ENCODE measurements at regions not wholly inside any gene's neighbourhood (a gene's known extent, or its start where the extent isn't known, plus 50 kb on each side); places are given as distances from the start of the nearest gene placed in this dataset.

DNA sequence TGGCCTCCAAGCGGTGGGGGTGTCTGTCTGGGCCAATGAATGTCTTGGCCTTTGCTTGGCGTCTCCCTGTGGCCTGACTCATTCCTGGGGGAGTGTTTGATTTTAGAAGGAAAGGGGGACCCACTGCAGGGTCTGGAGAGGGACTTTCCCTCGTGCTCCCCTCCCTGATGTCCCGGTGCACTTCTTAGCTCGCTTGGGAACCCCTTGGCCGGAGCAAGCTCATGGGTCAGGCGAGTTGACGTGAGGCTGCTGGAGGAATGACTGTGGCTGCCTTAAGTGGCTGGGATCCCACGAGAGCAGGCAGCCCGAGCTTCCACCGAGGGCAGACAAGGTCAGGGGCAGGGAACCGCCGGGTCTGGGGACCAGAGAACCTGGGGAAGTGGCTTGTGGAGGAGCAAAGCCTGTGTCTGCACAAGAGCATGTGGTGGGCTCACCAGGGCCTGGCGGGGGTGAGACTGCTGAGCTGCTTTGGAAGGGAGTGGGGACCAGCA is 218.4 kb upstream of the C14orf180 start:
- Histone ChIP-seq H3K4me1 (ENCODE audit: control insufficient read depth, insufficient read depth, low read length) (no peaks in the 10 kb centered on the region), H3K27me3 (replicated peaks; ENCODE audit: control insufficient read depth, insufficient read depth, low read length) (peaks cover 11% of the 10 kb centered on the region), H3K9ac (ENCODE audit: low read length) (no peak overlapping the region), H3K4me3 (ENCODE audit: low read length) (no peak overlapping the region), H3K36me3 (ENCODE audit: control insufficient read depth, insufficient read depth, low read length, severe bottlenecking) (no peaks in the 10 kb centered on the region), H3K9me3 (ENCODE audit: control insufficient read depth, low read length) (no peaks in the 10 kb centered on the region)
- DNase-seq (ENCODE audit: low read depth) = no peak

DNA sequence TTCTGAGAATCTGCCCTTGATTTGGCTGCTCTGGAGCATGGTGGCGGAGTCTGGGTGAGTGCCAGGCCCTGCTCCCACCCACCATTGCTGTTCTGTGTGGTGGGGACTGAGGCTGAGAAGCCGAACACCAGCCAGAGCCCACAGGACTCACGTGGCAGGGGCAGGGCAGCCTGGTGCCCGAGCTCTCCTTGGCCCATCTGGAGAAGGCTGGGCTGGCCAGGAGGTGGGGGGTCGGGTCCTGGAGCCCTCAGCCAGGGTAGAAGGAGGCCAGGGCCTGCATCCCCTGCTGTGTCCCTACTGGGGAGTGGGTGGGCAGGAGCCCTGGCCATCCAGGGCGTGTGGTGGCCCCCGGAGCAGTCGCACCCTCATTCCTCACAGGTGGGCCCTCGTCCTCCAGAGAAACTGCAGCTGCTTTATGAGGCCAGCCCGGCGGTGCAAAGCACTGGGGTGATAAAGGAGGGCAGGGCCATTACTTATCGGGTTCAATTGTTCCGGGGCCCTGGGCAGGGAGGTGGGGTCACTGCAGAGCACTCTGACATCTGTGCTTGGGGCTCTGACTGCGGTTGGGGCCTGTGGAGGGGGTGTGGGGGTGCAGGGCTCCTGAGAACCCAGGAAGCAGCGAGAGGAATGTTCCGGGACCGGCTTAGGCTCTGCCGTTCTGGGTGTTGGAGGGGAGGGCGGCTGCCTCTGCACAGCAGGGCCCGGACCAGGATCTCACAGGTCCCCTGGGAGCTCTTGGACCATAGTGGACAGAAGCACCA is 217.5 kb upstream of the C14orf180 start:
- Histone ChIP-seq H3K4me3 (ENCODE audit: low read length) (no peak overlapping the region), H3K4me1 (ENCODE audit: control insufficient read depth, insufficient read depth, low read length) (no peaks in the 10 kb centered on the region), H3K9me3 (ENCODE audit: control insufficient read depth, low read length) (no peaks in the 10 kb centered on the region), H3K27me3 (replicated peaks; ENCODE audit: control insufficient read depth, insufficient read depth, low read length) (peaks cover 11% of the 10 kb centered on the region), H3K36me3 (ENCODE audit: control insufficient read depth, insufficient read depth, low read length, severe bottlenecking) (no peaks in the 10 kb centered on the region), H3K9ac (ENCODE audit: low read length) (no peak overlapping the region)
- no peak for DNase-seq (ENCODE audit: low read depth)

DNA sequence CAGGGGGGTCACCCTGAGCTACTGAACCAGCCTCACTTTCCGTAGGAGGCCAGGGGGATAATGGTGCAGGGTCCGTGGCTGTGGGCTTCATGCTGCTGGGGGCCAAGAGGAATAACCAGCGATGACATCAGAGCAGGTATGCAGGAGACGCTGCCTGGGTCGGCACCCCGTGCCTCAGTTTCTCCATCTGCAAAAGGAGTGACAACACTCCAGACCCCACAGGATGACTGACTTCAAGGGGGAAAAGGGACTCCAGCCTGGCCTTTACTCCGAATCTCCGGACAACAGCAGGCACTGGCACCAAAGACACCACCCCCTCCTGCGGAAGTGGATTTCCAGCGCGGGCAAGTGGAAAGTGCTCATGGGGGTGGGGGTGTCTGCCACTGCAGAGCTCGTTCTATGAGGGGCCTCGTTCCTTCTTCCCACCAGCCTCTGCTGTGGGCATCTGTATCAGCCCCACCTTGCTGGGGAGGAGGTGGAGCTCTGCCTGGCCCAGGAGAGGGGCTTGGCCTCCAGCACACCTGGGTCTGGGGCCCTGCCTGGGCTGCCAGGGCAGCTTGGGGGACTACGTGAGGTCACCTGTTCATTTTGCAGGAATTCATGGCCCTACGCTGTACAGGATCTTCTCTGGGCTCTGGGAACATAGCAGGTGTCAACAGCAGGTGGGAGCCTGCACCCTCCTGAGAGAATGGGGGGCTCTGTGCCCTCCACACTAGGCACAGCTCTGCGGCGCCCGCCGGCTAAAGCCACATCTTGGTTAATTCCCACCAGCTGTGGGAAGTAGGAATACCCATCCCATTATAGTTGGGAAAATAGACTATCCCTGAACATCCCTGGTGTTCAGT is 216.6 kb upstream of the C14orf180 start:
- Histone ChIP-seq H3K9ac (ENCODE audit: low read length) (no peak overlapping the region), H3K27me3 (replicated peaks; ENCODE audit: control insufficient read depth, insufficient read depth, low read length) (peaks cover 11% of the 10 kb centered on the region), H3K4me1 (ENCODE audit: control insufficient read depth, insufficient read depth, low read length) (no peaks in the 10 kb centered on the region), H3K9me3 (ENCODE audit: control insufficient read depth, low read length) (no peaks in the 10 kb centered on the region), H3K36me3 (ENCODE audit: control insufficient read depth, insufficient read depth, low read length, severe bottlenecking) (no peaks in the 10 kb centered on the region), H3K4me3 (ENCODE audit: low read length) (no peak overlapping the region)
- DNase-seq (ENCODE audit: low read depth) = no peak

DNA sequence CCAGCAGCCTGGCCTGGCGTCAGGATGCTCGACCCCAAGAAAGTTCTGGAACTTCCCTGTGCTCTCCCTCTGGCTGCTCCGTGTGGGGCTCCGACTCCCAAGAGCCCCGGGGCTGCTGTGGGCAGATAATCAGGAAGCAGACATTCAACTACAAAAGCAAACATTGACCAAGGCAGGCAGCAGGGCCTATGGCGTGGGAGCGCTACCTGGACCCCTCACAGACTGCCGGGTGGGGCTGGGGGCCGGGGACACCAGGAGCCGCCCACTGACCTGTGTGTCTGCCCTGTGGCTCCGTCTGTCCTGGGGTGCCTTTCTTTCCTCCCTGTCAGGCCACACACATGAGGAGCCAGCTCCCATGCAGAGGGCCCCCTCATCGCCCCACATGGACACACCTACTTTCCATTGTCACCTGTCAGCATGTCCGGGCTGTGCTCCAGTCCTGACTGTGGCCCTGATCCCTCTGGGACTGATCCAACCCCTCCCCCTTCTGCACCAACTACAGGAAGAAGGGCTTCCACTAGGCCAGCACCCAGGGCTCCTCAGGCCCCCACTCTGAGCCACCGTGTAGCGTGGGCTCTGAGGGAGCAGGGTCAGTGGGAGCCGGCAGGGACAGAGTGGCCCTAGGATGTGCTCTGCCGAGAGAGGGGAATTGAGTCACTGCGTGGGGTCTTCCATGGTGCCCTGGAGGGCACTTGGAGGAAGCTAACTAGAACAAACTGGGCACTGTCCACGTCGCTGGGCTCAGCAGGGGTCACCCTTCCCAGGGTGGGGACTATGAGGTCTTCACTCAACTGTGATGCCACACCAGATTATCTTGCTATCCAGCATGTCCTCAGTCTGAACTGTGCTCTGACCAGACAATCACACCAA is 215.4 kb upstream of the C14orf180 start:
- DNase-seq (ENCODE audit: low read depth) = no peak
- H3K27me3 ChIP-seq (replicated peaks; ENCODE audit: control insufficient read depth, insufficient read depth, low read length) = peaks cover 18% of the 10 kb centered on the region
- H3K4me3 ChIP-seq (ENCODE audit: low read length) = no peak overlapping the region
- no peaks in the 10 kb centered on the region for H3K36me3 ChIP-seq (ENCODE audit: control insufficient read depth, insufficient read depth, low read length, severe bottlenecking)
- no peaks in the 10 kb centered on the region for H3K9me3 ChIP-seq (ENCODE audit: control insufficient read depth, low read length)
- no peaks in the 10 kb centered on the region for H3K4me1 ChIP-seq (ENCODE audit: control insufficient read depth, insufficient read depth, low read length)
- H3K9ac ChIP-seq (ENCODE audit: low read length) = no peak overlapping the region

DNA sequence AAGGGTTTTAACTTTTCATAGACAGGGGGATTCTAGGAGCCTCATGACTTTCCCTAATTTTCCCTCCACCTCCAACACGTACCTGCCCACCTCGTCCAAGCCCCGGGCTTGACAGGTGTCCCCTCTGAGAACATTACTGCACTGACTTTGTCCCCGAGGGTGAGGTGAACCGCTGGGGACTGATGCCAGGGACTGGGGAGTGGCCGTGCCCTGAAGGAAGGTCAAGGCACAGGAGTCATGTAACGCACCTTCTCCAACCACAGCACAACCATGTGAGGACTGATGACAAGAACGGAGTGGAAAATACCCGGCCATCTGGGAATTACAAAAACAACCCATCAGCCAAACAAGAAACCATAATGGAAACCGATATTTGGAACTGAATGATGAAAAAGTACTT is 214.7 kb upstream of the C14orf180 start:
- Histone ChIP-seq H3K9me3 (ENCODE audit: control insufficient read depth, low read length) (no peaks in the 10 kb centered on the region), H3K27me3 (replicated peaks; ENCODE audit: control insufficient read depth, insufficient read depth, low read length) (peaks cover 25% of the 10 kb centered on the region), H3K9ac (ENCODE audit: low read length) (no peak overlapping the region), H3K4me1 (ENCODE audit: control insufficient read depth, insufficient read depth, low read length) (no peaks in the 10 kb centered on the region), H3K4me3 (ENCODE audit: low read length) (no peak overlapping the region), H3K36me3 (ENCODE audit: control insufficient read depth, insufficient read depth, low read length, severe bottlenecking) (no peaks in the 10 kb centered on the region)
- no peak for DNase-seq (ENCODE audit: low read depth)

DNA sequence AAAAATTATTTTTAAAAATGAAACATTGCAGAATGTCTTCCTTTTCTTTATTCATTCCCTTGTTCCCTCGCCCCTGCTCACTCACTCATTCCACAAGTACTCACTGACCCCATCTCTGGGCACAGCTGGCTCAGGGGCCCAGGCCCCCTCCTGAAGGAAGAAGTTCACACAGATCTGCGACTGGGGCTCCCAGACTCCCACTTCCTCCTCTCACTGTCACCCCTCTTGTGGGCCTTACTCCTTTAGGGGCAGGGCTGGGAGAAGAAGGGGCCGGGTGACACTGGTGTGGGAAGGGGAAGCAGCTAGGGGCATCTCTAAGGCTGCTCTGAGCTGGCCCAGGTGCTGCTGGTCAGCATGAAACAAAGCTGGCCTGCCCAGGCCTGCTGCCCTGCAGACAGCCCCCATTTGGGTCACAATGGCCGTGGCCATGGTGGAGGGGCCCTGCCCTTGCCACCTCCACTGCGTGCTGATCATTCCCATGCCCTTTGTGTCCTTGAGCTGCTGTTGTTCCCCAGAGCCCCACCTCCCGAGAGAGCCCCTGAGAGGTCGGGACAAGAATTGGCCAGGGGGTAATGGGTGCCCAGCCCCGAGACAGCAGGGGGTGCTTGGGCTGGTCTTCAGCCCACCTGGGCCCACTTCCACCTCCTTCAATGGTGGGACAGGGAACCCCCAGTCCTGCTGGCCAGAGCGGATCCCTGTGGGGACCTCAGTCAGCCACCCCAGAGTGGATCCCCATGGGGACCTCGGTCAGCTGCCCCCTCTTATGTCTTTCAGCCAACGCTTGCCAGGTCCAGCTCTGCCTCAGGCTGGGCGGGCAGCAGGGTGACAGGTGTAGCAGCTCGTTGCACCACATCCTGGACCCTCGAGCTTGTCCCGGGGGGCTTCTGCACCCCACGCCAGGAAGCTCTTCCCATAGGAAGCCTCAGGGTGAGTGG is 212.4 kb upstream of the C14orf180 start:
- no peak overlapping the region for H3K4me3 ChIP-seq (ENCODE audit: low read length)
- H3K36me3 ChIP-seq (ENCODE audit: control insufficient read depth, insufficient read depth, low read length, severe bottlenecking) = no peaks in the 10 kb centered on the region
- H3K9ac ChIP-seq (ENCODE audit: low read length) = no peak overlapping the region
- H3K27me3 ChIP-seq (replicated peaks; ENCODE audit: control insufficient read depth, insufficient read depth, low read length) = peaks cover 20% of the 10 kb centered on the region
- peaks cover 4% of the 10 kb centered on the region for H3K9me3 ChIP-seq (ENCODE audit: control insufficient read depth, low read length)
- H3K4me1 ChIP-seq (ENCODE audit: control insufficient read depth, insufficient read depth, low read length) = no peaks in the 10 kb centered on the region
- no peak for DNase-seq (ENCODE audit: low read depth)

DNA sequence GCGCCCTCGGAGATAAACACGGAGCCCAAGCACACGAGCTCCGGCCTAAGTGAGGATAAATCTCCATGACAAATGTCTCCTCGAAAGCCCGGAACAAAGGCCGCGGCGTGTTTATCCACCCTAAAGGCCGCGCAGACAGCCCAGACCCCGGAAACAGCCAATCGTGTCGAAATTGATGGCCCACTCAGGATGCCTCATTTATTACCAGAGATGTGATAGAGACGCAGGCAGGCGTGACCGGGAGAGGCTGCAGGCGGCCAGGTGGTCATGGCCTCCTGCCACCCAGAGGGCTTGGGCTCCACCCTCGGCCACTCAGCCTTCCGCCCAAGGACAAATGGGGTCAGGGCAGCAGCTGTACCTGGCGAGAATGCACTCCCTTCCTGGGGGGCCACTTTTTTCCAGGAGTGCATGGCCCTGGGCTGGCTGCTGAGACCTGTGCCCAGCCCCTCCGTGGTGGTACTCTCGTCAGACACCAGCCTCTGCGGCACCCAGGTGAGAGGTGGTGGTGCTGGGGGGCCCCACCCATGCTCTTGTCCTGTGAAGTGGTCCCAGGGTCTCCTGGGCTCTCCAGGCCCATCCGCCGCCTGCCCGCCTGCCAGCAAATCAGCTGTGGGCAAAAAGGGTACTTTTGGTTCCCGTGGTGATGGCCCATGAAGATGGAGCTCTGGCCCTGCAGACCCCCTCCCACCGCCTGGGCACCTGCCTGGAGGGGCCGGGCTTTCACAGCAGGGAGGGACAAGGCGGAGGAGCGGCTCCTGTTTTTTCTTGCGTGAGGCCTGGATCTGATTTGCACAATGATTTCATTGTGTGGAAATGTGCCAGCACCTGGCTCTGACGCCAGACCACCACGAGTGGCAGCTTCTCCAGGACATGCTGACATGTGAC is 211.5 kb upstream of the C14orf180 start:
- no peak overlapping the region for H3K9ac ChIP-seq (ENCODE audit: low read length)

DNA sequence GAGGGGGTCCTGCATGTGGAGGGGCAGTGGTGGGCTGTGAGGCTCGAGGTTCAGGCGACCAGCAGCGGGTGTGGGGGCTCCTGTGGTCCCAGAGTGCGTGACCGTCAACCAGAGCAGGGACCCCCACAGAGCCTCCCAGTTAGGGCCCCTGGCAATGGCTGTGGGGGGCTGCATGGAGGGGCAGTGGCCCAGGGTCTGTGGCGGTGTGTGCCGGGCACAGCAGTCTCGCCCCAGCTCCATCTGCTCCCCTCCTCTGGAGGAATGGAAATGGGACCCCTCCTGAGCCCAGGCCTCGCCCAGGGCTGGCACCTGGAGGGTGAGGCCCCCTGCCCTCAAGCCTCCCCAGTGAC is 210.8 kb upstream of the C14orf180 start:
- H3K4me1 ChIP-seq (ENCODE audit: control insufficient read depth, insufficient read depth, low read length) = no peaks in the 10 kb centered on the region
- no peak overlapping the region for H3K9ac ChIP-seq (ENCODE audit: low read length)
- no peak for DNase-seq (ENCODE audit: low read depth)
- H3K27me3 ChIP-seq (replicated peaks; ENCODE audit: control insufficient read depth, insufficient read depth, low read length) = peaks cover 17% of the 10 kb centered on the region
- H3K9me3 ChIP-seq (ENCODE audit: control insufficient read depth, low read length) = peaks cover 4% of the 10 kb centered on the region
- no peaks in the 10 kb centered on the region for H3K36me3 ChIP-seq (ENCODE audit: control insufficient read depth, insufficient read depth, low read length, severe bottlenecking)
- H3K4me3 ChIP-seq (ENCODE audit: low read length) = no peak overlapping the region

More for the DNA sequence above, 211.5 kb upstream of the C14orf180 start:
- Histone ChIP-seq H3K36me3 (ENCODE audit: control insufficient read depth, insufficient read depth, low read length, severe bottlenecking) (no peaks in the 10 kb centered on the region), H3K4me3 (ENCODE audit: low read length) (no peak overlapping the region), H3K4me1 (ENCODE audit: control insufficient read depth, insufficient read depth, low read length) (no peaks in the 10 kb centered on the region), H3K27me3 (replicated peaks; ENCODE audit: control insufficient read depth, insufficient read depth, low read length) (peaks cover 20% of the 10 kb centered on the region), H3K9me3 (ENCODE audit: control insufficient read depth, low read length) (peaks cover 4% of the 10 kb centered on the region)
- no peak for DNase-seq (ENCODE audit: low read depth)

DNA sequence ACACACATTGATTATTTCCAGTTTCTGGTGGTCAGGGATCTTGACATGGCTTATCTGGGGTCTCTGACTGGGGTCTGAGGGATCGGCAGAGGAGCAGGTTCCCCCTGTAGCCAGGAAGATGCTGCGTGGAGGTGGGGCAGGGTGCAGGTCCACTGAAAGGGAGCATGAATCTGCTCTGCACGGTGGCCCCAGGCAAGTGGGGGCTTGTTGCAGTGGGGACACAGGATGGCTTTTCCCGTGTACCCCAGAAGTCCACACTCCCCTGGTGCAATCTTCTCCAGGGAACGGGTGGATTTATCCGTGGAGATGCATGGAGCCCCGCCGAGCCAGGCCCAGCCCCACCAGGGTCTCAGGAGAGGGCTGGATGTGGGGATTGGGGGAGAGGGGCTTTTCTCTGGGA is 210.4 kb upstream of the C14orf180 start:
- Histone ChIP-seq H3K4me3 (ENCODE audit: low read length) (no peak overlapping the region), H3K27me3 (replicated peaks; ENCODE audit: control insufficient read depth, insufficient read depth, low read length) (peaks cover 17% of the 10 kb centered on the region), H3K36me3 (ENCODE audit: control insufficient read depth, insufficient read depth, low read length, severe bottlenecking) (no peaks in the 10 kb centered on the region), H3K9me3 (ENCODE audit: control insufficient read depth, low read length) (peaks cover 4% of the 10 kb centered on the region), H3K4me1 (ENCODE audit: control insufficient read depth, insufficient read depth, low read length) (no peaks in the 10 kb centered on the region), H3K9ac (ENCODE audit: low read length) (no peak overlapping the region)
- DNase-seq (ENCODE audit: low read depth) = no peak
